Endometrium (tissue), 2 donors: ENCODE measurements at regions not wholly inside any gene's neighbourhood (a gene's known extent, or its start where the extent isn't known, plus 50 kb on each side); places are given as distances from the start of the nearest gene placed in this dataset.

Source experiments
- FAIRE-seq: peaks from 2 replicates; lab custom pipeline; 2012; peaks lifted over from hg19 to GRCh38; lab: Jason Lieb, UNC
- donor health status: control.
- donor health status: control.

DNA sequence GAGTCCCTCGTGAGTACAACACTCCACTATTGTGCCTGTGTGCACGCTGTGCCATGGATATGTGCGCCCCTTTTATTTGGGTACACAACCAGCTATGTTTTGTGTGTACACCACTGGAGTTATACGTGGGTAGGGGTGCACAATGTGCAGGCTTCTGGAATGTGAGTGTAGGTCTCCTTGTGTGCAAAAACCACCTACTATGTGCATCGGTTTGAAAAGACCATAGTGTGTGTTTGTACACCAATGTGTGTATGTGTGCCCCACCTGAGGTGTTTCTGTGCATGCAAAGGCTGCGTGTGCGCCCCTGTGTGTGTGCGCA is 86.4 kb upstream of the ALDH1L1 start:
- FAIRE-seq = no peak

DNA sequence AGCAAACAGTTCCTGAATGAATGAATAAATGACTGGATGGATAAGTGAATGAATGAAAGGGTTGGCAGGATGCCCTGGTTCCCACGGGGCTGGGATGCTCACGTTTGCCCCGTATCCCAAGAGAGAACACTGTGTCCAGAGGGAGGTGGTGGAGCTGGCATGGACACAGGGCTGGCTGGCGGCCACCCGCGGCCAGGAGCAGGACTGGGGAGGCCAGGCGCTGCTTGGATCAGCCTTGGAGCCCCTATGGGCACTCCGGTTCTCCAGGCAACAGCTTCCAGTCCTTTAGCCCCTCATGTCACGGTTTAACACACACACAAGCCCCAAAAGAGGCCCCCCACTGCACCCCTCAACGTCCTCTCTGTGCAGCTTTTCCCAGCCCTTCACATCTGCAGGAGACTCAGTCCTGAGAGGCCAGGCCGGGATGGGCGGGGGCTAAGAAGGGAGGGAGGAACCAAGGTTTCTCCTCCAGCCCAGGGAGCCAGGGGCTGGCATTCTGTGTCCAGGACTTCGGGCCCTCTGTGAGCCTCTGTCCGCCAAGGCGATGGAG is 86.0 kb upstream of the ALDH1L1 start:
- no peak for FAIRE-seq

DNA sequence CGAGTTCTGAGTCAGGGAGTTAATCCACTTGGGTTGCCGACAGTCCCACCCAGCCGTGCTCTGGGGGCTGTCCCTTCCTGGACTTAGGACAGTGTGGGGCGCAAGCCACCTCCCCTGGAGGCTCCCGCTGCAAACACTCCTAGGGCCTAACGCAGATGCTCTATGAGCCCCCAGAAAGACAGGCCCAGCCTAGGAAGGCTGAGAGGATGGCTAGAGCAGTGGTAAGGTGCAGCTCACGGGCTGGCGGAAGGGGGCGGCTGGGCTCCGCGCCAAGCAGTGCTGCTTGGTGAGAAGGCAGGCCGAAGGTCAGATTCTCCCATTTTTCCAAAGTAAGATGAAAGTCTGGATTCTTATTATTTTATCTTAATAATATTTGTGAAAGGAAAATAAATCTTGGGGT is 84.6 kb upstream of the ALDH1L1 start:
- FAIRE-seq = no peak

DNA sequence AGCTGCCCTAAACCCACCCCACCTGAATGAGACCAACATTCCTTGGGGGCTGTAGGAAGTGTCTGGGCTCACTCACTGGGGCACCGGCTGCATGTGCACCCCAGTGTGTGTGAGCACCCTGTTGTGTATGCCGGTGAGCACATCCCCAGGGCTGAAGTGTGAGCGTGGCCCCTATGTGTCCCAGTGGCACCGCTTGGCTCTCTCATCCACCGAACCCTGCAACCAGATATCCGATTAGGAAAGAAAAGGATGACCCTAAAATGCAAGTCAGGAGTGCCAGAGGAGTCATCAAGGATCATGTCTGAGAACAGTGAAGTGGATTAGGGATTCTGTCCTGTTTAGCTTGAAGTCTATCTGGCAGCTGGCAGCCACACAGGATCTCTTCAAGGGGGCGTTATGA is 84.0 kb upstream of the ALDH1L1 start:
- no peak for FAIRE-seq

DNA sequence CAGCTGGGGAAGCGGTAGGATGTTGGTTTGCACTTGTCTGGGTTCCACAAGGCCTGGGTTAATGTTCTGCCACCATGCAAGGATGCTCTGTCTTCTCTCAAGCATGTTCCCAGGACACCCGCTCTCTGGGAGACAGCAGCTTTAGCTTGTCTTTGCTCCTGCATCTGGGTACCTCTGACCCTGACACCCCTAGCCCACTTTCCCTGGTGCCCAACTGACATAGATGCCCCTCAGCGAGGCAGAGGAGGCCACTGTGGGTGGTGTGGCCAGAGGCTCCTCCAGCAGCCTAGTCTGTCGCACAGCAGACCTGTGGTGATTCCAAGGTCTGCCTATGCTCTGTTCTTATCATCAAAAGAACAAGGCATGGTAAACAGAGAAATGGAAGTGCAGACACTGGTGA is 83.6 kb upstream of the ALDH1L1 start:
- no peak for FAIRE-seq

DNA sequence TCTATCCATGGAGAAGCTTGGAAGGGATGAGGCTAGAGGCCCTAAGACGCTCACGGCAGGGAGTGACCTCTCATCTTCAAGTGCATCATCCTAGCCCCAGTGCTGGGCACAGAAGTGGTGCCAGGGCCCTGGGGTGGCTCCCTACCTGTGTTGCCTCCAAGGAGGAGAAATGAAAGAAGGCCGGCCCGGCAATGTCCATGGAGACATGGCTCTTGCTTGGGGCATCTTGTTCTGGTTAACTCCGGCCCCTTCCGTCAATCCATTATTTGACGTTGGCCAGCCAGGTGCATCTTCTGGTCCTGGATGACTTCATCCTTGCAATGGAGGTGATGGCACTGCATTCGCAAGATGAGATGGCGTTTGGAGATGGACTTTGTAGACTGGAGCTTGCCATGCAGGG is 83.2 kb upstream of the ALDH1L1 start:
- FAIRE-seq = no peak

DNA sequence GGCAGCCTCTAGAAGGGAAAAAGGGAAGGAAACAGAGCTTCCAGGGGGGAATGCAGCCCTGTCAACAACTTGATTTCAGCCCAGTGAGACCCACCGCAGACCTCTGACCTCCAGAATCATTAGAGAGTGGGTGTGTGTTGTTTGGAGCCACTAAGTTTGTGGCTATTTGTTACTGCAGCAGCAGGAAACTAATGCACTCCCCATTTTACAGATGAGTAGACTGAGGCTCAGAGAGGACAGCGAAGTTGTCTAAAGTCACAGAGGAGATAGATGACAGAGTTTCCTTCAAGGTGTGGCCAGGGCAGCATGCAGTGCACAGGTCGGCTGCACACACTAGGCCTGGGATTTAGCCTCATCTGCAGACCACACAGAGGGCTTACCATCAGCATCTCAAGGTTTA is 81.8 kb upstream of the ALDH1L1 start:
- no peak for FAIRE-seq

DNA sequence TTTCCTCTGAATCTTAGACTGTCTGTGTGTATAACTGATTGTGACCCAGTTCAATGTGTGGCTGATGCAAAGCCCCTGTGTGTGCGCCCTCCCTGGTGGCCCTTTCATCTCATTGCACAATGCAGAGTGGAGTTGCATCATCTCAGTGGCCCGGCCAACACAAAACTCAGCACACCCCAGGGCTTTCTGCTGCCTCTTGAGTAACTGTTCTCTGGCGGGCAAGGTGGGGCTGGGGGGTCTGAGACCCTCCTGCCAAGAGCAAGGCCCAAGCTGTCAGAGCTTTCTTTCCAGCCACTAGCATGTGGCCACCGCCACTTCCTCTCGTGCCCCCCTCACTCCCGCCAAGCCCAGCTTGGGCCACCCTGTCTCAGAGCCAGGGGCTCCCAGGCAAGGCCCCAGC is 80.7 kb upstream of the ALDH1L1 start:
- FAIRE-seq = no peak

DNA sequence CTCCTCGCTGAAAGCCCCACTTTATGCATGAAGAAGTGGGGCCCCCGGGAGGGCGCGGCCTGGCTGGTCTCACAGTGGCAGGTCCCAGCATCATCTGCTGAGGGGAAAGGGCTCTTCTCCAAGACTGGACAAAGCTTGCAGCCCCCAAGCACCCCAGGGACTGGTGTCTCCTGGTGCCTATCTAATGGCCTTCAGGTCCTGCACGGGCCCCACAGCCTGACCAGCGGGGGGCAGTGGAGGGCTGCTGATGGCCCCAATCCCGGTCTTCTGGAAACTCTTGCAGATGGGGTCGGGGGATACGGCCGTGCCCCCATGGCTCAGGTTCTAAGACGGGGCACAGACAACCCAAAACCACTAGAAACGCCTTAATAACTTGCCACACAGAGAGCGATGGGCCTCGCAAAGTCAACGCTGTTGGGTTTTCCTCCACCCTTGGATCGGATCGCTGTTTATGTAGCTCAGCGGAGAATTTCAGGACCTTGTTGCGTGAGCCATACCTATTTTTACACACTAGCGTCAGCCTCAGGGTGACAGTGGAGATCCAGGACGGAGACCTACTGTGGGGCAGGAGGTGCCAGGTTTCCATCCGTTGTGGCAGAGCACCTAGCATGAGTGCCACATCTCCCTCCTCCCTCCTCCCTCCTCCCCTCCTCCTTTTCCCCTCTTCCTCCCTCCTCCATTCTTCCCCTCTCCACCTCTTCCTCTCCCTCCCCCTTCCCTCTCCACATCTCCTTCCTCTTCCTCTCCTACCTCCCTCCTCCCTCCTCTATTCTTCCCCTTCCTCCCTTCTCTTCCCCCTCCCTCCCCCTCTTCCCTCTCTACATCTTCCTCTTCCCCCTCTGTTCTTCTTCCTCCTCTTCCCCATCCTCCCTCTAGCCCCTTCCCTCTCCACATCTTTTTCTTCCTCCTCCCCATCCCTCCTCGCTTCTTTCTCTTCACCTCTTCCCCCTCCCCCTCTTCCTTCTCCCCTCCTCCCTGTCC is 79.3 kb upstream of the ALDH1L1 start:
- no peak for FAIRE-seq

DNA sequence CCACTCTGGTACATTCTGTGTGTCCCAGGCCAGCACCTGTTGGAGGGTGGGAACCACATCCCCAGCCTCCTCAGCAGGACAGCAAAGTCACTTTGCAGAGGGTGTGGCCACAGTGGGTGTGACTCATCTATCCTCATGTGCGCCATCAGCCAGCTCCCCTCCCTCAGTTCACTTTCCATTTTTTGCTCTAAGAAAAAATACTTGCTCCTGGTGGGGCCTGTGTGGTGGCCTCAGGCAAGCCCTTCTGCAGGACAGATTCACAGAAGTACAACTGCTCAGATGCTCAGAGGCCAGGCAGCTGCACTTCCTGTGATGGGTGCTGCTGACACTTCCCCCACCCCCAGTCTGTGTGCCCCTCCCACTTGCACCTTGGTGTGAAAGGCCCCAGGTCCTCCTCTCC is 78.3 kb upstream of the ALDH1L1 start:
- FAIRE-seq = no peak

DNA sequence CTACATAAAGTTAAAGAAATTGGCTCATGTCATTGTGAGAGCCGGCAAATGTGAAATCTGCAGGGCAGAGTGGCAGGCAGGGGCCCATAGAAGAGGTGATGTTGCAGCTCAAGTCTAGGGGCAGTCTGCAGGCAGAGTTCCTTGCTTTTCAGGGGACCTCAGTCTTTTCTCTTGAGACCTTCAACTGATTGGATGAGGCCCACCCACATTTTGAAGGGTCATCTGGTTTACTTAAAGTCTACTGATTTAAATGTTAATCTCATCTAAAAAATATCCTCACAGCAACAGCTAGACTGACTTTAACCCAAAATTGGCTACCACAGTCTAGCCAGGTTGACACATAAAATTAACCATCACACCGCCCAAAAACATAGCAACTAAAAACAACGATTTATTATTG is 77.6 kb upstream of the ALDH1L1 start:
- FAIRE-seq = no peak

DNA sequence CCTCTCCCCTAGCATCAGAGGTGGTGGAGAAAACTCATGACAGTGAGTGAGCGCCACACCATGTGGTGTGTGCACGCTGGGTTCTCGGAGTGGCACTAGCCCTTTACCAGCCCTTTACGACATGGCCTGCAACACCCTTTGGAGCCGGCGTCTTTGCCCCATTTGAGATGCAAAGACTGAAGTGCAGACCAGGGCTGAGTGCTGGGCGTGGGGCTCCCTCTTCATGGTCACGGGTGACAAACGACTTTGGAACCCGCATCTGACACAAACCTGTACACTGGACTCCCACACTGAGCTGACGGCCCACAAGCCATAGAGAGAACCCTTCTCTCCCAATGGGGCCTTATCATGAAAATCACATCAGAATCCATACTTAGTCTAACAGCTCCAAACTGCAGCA is 76.8 kb upstream of the ALDH1L1 start:
- FAIRE-seq = no peak

DNA sequence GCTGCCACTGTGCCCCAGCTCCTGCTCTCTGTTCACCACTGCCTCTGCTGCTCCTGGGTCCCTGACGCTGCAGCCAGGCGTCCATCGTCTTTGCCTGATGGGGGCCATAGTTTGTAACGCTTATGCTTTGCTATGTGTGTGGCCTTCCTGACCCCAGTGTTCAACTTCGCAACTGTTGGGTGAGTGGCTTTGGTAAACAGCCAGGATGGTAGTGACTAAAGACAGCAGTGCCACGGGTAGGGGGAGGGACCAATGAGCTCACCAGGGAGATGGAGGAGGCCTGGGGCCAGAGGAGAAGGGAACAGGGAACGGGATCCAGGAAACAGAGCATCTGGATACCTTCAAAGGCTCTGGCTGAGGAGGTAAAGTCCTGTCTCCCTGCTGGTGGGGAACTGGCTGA is 75.9 kb upstream of the ALDH1L1 start:
- no peak for FAIRE-seq

DNA sequence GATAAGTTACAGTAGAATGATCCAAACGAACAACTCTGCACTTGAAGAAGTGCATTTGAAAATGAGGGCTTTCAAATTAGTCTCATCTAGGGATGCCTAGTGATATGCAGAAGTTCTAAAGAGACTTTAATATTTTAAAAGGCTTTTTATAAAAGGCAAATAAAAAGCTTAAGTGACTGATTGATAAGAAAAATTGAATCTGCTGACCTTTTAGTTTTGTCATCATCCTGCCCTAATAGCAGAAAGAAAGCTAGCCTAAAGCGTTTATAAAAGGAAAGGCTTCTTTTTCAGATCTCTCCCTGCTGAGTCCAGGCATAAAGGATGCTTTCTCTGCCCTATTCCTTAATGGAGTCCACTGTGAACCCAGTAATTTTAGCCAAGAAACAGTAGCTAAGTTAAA is 72.7 kb upstream of the ALDH1L1 start:
- FAIRE-seq = no peak

DNA sequence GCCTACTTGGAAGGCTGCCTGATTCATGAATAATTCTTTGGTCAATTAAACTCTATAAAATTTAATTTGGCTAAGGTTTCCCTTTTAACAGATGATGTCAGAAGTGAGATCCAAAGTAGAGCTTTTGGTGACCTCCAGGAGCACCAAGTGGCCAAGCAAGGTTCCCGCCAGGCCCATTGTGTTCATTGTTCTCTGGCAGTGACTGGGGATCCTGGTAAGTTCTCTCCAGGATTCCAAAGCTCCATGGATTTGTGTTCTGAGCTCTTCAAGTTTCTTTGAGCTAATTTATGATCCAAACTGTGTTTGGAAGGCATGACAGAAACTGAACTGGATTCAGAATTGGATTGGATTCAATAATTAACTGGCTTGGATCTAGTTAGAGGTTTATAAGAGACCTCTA is 72.0 kb upstream of the ALDH1L1 start:
- no peak for FAIRE-seq

DNA sequence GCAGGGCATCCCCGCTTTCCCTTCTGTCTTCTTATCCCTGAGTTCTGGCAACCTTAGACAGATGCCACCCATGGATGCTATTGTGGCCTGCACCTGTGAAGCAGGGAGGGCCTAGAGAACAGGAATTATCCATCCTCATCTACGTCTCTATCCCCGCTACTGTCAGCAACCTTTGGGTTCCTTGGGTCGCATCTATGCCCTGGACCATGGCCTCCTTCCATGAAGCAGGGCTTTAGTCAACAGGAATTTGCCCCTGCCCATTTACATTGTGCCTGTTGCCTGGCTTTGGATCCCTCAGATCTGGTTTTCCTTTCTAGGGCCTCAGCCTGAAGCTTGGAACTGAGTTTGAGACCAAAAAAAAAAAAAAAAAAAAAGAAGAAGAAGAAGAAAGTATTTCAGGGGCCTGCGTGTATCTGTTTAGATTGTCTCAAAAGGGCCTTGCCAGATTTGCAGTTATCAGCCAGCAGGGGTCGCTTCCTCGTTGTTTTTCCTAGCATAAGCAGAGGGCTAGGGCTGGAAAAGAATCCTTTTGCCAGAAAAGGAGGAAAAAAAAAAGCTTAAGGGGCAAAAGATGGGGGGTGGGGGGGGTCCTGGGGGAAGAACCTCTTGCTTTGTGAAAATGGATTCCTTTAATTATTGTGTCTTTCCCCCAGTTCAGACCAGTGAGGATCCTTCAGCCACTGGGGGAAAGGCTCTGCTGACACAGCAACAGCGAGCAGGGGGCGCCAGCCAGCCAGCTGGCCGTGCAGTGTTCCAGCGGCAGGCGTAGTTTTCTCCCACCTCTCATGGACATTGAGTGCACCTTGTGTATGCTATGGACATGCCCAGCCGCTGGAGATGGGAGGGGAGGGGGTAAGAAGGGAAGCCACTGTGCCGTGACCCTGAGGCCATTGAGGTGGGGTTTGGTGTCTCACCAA is 65.7 kb upstream of the ALDH1L1 start:
- no peak for FAIRE-seq
